22Rv1 (cell line): ENCODE measurements at regions not wholly inside any gene's neighbourhood (a gene's known extent, or its start where the extent isn't known, plus 50 kb on each side); places are given as distances from the start of the nearest gene placed in this dataset.
A peak's percentile ranks its signal among the peaks of the same experiment; 100 is the strongest.

Experiments used
- CTCF ChIP-seq: fragments of 450-650 bp; IDR thresholded peaks from 2 replicates; pipeline ENCODE4 v1.5.1; 2017; ENCODE audit warnings: mild to moderate bottlenecking
- ZFX ChIP-seq: fragments of 450-650 bp; IDR thresholded peaks from 2 replicates; pipeline ENCODE4 v1.6.1; 2017; ENCODE audit warnings: antibody characterized with exemption, borderline replicate concordance

GRCh38 chr2:14288016-14288415, 344.5 kb upstream of the LRATD1 start:
- TF ChIP-seq CTCF (peak; percentile 41), ZFX (no peak)
